HG03354 (cell line): ENCODE measurements at regions not wholly inside any gene's neighbourhood (a gene's known extent, or its start where the extent isn't known, plus 50 kb on each side); places are given as distances from the start of the nearest gene placed in this dataset.

ENCODE experiments used
- ATAC-seq: cut with Tn5 transposase; IDR thresholded peaks from one replicate; pipeline ENCODE4 v1.9.1; 2021; ENCODE audit warnings: mild to moderate bottlenecking; ENCODE audit not compliant: unreplicated experiment, poor library complexity, severe bottlenecking

DNA sequence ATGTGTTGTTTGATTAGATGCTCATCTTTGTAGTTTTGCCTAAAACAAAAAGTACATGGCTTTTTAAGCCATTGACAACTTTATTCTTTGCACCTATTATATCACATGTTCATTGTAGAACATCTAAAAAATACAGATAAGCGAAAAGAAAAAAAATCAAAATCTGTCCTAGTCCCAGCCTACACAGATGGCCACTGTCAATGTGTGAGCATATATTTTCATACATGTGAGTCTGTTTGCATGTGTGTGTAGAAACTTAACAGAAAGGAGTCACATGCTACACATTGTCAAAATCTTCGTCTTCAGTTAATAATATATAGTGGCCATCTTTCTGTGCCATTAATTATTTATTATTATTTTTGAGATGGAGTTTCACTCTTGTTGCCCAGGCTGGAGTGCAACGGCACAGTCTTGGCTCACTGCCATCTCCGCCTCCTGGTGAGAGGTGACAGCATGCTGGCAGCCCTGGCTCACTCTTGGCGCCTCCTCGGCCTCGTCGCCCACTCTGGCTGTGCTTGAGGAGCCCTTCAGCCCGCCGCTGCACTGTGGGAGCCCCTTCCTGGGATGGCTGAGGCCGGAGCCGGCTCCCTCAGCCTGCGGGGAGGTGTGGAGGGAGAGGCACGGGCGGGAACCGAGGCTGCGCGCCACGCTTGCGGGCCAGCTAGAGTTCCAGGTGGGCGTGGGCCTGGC is 68.5 kb upstream of the AMZ2 start:
- ATAC-seq = no peak

DNA sequence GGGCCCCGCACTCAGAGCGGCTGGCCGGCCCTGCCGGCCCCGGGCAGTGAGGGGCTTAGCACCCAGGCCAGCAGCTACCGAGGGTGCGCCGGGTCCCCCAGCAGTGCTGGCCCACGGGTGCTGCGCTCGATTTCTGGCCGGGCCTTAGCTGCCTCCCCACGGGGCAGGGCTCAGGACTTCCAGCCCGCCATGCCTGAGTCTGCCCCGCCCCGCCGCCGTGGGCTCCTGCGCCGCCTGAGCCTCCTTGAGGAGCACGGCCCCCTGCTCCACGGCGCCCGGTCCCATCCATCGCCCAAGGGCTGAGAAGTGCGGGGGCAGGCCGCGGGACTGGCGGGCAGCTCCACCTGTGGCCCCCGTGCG is 67.9 kb upstream of the AMZ2 start:
- ATAC-seq = no peak

GRCh38 chr17:68182011-68182306 is 65.9 kb upstream of the AMZ2 start:
- ATAC-seq = peak; percentile 48

GRCh38 chr17:68182940-68183551 is 64.8 kb upstream of the AMZ2 start:
- peak; percentile 42 for ATAC-seq

- no peak for ATAC-seq
Observed at GRCh38 chr17:68184141-68184571, 63.7 kb upstream of the AMZ2 start.

DNA sequence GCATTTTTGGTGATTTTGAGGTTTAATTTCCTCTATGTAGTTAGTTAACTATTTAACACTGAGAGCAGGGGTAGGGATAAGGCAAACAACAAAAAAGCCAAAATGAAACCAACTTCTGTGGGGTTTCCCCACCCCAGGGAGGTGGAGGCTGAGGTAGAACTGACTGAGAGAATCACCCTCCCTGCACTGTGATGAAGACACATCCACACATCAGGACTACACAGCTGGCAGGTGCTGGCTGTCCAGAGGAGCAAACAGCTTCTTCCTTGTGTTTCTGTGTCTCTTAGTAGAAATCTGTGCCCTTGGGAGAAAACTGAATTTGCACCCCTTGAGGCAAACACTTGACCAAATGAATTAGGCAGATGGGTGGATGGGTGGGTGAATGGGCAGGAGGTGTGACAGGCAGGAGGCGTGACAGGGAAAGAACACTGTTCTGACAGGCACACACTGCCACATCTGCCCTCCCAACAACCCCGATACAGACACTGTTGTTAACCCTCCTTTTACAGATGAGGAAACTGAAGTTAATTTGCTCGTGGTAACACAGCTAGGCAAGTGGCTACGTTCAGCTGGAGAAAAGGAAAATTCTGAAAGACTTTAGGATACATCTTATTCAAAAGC is 62.9 kb upstream of the AMZ2 start:
- peak; percentile 63 for ATAC-seq

GRCh38 chr17:68185820-68186219 is 62.0 kb upstream of the AMZ2 start:
- no peak for ATAC-seq

GRCh38 chr17:68190495-68190894 is 57.3 kb upstream of the AMZ2 start:
- ATAC-seq = no peak

- ATAC-seq = no peak
Observed at GRCh38 chr17:68195667-68196393, 52.0 kb upstream of the AMZ2 start.

DNA sequence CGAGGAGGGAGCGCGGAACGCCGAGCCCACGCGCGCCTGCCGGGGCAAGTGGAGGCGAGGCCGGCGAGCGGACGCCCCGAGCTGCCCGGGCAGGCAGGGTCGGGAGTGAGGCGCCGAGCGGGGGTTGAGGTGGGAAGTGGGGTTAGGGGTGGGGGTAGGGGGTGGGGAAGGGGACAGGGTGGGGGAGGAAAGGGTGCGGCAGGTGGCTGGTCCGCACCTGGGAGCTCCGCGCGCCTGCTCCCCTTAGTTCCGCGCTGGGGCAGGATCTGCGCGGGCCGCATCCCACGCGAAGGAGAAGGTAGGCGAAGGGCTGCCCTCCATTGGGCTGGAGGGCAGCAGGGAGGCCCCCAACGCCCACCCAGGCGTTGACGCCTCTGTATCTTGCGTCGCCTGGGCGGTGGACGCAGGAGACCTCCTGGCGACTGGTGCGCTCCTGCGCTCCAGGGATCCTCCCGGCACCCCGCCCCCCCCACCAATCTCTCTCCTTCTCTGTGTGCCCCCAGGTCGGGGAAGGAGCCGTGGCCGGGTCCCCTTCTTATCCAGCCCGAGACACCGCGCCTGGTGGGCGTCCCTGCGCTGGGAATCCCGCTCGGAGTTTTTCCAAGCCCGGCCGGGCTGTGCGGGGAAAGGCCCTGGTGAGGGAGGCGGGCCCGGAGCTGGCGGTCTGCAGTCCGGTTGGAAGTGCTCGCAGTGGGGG is 51.3 kb upstream of the AMZ2 start:
- no peak for ATAC-seq

- ATAC-seq = no peak
Observed at GRCh38 chr17:68197091-68197996, 50.5 kb upstream of the AMZ2 start.

- ATAC-seq = no peak
Observed at GRCh38 chr17:68197997-68198930, 49.6 kb upstream of the AMZ2 start.
